Neural progenitor cell (in vitro differentiated cells): ENCODE measurements at regions not wholly inside any gene's neighbourhood (a gene's known extent, or its start where the extent isn't known, plus 50 kb on each side); places are given as distances from the start of the nearest gene placed in this dataset.

Experiments used
- EZH2 ChIP-seq: fragments of 200-600 bp; sonication (generic); IDR thresholded peaks from 2 replicates; pipeline ENCODE4 v1.6.1; 2017; ENCODE audit warnings: antibody characterized with exemption, mild to moderate bottlenecking, moderate library complexity
- TF ChIP-seq, protein P1 (sequence below): fragments of 200-600 bp; sonication (generic); IDR thresholded peaks from 2 replicates; pipeline ENCODE4 v1.5.1; 2017; ENCODE audit warnings: antibody characterized with exemption, mild to moderate bottlenecking

DNA sequence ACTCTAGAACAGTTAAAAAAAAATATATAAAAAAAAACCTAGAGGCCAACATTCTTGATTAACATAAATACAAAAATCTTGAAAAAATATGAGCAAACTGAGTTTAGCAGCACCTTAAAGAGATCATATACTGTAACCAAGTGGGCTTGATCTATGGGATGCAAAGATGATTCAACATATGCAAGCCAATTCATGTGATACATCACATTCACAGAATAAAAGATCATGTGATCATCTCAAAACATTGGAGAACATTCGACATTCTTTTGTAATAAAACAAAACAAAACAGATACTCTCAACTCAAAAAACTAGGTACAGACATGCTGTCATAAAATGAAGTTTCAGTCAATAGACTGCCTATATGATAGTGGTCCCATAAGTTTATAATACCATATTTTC, 165.4 kb upstream of the NDST4 start:
- TF ChIP-seq, protein P1, sequence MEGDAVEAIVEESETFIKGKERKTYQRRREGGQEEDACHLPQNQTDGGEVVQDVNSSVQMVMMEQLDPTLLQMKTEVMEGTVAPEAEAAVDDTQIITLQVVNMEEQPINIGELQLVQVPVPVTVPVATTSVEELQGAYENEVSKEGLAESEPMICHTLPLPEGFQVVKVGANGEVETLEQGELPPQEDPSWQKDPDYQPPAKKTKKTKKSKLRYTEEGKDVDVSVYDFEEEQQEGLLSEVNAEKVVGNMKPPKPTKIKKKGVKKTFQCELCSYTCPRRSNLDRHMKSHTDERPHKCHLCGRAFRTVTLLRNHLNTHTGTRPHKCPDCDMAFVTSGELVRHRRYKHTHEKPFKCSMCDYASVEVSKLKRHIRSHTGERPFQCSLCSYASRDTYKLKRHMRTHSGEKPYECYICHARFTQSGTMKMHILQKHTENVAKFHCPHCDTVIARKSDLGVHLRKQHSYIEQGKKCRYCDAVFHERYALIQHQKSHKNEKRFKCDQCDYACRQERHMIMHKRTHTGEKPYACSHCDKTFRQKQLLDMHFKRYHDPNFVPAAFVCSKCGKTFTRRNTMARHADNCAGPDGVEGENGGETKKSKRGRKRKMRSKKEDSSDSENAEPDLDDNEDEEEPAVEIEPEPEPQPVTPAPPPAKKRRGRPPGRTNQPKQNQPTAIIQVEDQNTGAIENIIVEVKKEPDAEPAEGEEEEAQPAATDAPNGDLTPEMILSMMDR, result no peak
- TF ChIP-seq EZH2, result no peak
